Retinal pigment epithelial cell (primary cell): ENCODE measurements at regions not wholly inside any gene's neighbourhood (a gene's known extent, or its start where the extent isn't known, plus 50 kb on each side); places are given as distances from the start of the nearest gene placed in this dataset.

ENCODE experiments used
- DNase-seq: peaks from one replicate; pipeline ENCODE4 v3.0.0-alpha.2; 2010; ENCODE audit warnings: low read depth
- H3K4me3 ChIP-seq: 2 replicates; pipeline ENCODE4 v1.5.1; 2011; ENCODE audit warnings: mild to moderate bottlenecking, low read length, control low read depth, moderate library complexity
- TF ChIP-seq, protein P1 (sequence below): conservative IDR thresholded peaks from 2 replicates; pipeline ENCODE4 v1.5.1; 2011; ENCODE audit warnings: low read depth, low read length, control low read depth, inconsistent platforms

DNA sequence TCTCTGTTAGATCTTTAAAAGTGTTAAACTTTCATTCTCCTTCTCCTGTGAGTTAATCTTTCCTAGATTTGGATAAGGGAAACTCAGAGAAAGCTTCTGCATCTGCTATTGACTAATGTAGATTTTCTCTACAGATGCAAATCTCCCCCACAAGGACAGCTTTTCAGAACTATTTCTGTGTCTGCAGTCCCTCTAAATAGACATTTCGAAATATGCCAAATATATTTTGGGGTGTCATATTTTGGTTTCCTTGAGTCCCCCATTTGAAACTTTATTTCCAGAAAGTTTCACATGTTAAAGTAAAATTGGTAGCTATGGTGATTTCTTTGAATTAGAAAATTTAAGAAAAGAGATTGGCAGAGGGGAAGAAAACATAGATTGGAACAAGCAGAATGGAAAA, 852.3 kb upstream of the ALCAM start:
- TF ChIP-seq, protein P1, sequence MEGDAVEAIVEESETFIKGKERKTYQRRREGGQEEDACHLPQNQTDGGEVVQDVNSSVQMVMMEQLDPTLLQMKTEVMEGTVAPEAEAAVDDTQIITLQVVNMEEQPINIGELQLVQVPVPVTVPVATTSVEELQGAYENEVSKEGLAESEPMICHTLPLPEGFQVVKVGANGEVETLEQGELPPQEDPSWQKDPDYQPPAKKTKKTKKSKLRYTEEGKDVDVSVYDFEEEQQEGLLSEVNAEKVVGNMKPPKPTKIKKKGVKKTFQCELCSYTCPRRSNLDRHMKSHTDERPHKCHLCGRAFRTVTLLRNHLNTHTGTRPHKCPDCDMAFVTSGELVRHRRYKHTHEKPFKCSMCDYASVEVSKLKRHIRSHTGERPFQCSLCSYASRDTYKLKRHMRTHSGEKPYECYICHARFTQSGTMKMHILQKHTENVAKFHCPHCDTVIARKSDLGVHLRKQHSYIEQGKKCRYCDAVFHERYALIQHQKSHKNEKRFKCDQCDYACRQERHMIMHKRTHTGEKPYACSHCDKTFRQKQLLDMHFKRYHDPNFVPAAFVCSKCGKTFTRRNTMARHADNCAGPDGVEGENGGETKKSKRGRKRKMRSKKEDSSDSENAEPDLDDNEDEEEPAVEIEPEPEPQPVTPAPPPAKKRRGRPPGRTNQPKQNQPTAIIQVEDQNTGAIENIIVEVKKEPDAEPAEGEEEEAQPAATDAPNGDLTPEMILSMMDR, result no peak
- H3K4me3 ChIP-seq, result no peak overlapping the region
- no peak for DNase-seq

GRCh38 chr3:104514776-104515175, 851.9 kb upstream of the ALCAM start:
- no peak overlapping the region for H3K4me3 ChIP-seq

DNA sequence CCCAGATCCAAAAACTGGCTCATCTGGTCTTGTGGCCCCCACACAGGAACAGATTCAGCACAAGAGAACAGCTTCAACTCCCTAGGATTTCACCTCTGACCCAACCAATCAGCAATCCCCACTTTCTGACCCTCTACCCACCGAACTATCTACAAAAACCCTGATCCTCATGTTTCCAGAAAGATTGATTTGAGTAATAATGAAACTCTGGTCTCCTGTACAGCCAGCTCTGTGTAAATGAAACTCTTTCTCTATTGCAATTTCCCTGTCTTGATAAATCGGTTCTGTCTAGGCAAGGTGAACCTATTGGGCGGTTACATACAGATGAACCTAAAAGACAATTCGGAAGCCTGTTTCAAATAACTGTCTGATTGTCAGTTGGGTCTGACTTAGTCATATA, 847.6 kb upstream of the ALCAM start:
- no peak overlapping the region for H3K4me3 ChIP-seq
- no peak for DNase-seq
- TF ChIP-seq, protein P1, result no peak

More at GRCh38 chr3:104514776-104515175, 851.9 kb upstream of the ALCAM start:
- TF ChIP-seq, protein P1, result no peak
- DNase-seq, result no peak

DNA sequence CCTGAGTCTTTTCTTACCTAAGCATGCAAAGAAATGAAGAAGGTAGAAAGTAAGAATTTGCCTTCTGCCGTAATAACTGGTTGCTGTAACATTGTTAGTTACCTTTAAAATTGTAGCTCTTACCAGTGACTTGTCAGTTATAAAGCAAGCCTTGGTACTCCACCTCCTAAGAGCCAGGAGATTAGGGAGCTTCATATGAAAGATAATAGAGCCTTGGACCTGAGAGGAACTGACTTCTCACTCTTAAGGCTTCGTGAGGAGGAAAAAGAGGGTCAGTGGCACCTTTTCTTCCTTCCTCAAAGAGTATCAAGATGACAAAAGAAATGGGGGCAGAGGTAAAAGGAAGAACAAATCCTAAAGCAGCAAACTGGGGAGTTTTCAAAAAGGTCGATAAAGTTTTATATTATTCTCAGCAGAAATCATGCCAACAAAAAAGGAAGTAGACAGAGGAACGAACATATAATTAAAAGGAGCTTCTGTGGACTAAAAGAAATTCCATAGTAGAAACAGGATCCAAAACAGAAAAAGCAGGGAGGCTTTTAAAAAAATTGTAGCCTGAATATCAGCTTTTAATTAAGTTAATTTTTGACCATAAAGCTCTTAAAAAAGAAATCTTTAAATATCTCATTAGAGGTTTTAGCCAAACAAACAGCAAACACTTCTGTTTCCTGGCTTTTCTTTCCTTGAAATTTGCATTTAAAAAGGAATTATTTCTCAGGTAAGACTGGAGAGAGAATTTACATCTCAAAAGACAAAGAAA, 847.1 kb upstream of the ALCAM start:
- DNase-seq, result no peak
- H3K4me3 ChIP-seq, result no peak overlapping the region
- TF ChIP-seq, protein P1, result no peak

GRCh38 chr3:104520228-104520655, 846.5 kb upstream of the ALCAM start:
- H3K4me3 ChIP-seq, result no peak overlapping the region

GRCh38 chr3:104521606-104522336, 844.9 kb upstream of the ALCAM start:
- no peak overlapping the region for H3K4me3 ChIP-seq
- no peak for DNase-seq
- TF ChIP-seq, protein P1, result no peak

More at GRCh38 chr3:104520228-104520655, 846.5 kb upstream of the ALCAM start:
- TF ChIP-seq, protein P1, result no peak
- DNase-seq, result no peak
